ENCODE measurements at regions not wholly inside any gene's neighbourhood (a gene's known extent, or its start where the extent isn't known, plus 50 kb on each side); places are given as distances from the start of the nearest gene placed in this dataset.

GRCh38 chr2:209340522-209340921, 83.3 kb upstream of the MAP2 start:
- TF ChIP-seq EZH2 (IDR thresholded peaks at IDR 0.05; ENCODE audit: low read length, missing control alignments), result no peak
- TF ChIP-seq CTCF (conservative IDR thresholded peaks at IDR 0.05 in 1 of 2, IDR thresholded peaks at IDR 0.05 in 1 of 2; ENCODE audit: low read depth in 1 of 2, low read length in 2 of 2), result no peak
- DNase-seq (ENCODE audit: low read depth in 2 of 2), result no peak
- Histone ChIP-seq H3K4me2 (ENCODE audit: extremely low read depth, insufficient read depth, low read length) (no peak overlapping the region), H4K20me1 (ENCODE audit: control insufficient read depth, extremely low read depth, insufficient read depth, low read length) (no peaks in the 10 kb centered on the region), H2AFZ (ENCODE audit: low read length) (no peak overlapping the region), H3K4me1 (ENCODE audit: control insufficient read depth, extremely low read depth, insufficient read depth, low read length) (no peaks in the 10 kb centered on the region), H3K27ac (ENCODE audit: insufficient read depth, low read length) (no peak overlapping the region), H3K36me3 (ENCODE audit: control insufficient read depth, insufficient read depth, low read length) (no peaks in the 10 kb centered on the region), H3K79me2 (ENCODE audit: control insufficient read depth, insufficient read depth, low read length) (no peaks in the 10 kb centered on the region), H3K9ac (ENCODE audit: insufficient read depth, low read length) (no peak overlapping the region), H3K27me3 (ENCODE audit: control insufficient read depth, insufficient read depth, low read length) (no peaks in the 10 kb centered on the region), H3K9me3 (ENCODE audit: control insufficient read depth, insufficient read depth, low read depth, low read length) (no peaks in the 10 kb centered on the region), H3K4me3 (replicated peaks in 1 of 4; ENCODE audit: control extremely low read depth in 1 of 4, insufficient read depth in 1 of 4, low read depth in 3 of 4, low read length in 4 of 4) (no peak overlapping the region)

GRCh38 chr2:209344349-209344748, 79.5 kb upstream of the MAP2 start:
- Histone ChIP-seq H3K4me3 (replicated peaks in 1 of 4; ENCODE audit: control extremely low read depth in 1 of 4, insufficient read depth in 1 of 4, low read depth in 3 of 4, low read length in 4 of 4) (no peak overlapping the region), H2AFZ (ENCODE audit: low read length) (no peak overlapping the region), H3K4me2 (ENCODE audit: extremely low read depth, insufficient read depth, low read length) (no peak overlapping the region), H3K9me3 (ENCODE audit: control insufficient read depth, insufficient read depth, low read depth, low read length) (no peaks in the 10 kb centered on the region), H3K27me3 (ENCODE audit: control insufficient read depth, insufficient read depth, low read length) (no peaks in the 10 kb centered on the region), H3K36me3 (ENCODE audit: control insufficient read depth, insufficient read depth, low read length) (no peaks in the 10 kb centered on the region), H3K9ac (ENCODE audit: insufficient read depth, low read length) (no peak overlapping the region), H3K79me2 (ENCODE audit: control insufficient read depth, insufficient read depth, low read length) (no peaks in the 10 kb centered on the region), H3K4me1 (ENCODE audit: control insufficient read depth, extremely low read depth, insufficient read depth, low read length) (no peaks in the 10 kb centered on the region), H4K20me1 (ENCODE audit: control insufficient read depth, extremely low read depth, insufficient read depth, low read length) (no peaks in the 10 kb centered on the region), H3K27ac (ENCODE audit: insufficient read depth, low read length) (no peak overlapping the region)
- no peak for DNase-seq (ENCODE audit: low read depth in 2 of 2)
- TF ChIP-seq CTCF (conservative IDR thresholded peaks at IDR 0.05 in 1 of 2, IDR thresholded peaks at IDR 0.05 in 1 of 2; ENCODE audit: low read depth in 1 of 2, low read length in 2 of 2) (no peak), EZH2 (IDR thresholded peaks at IDR 0.05; ENCODE audit: low read length, missing control alignments) (no peak)

- TF ChIP-seq EZH2 (IDR thresholded peaks at IDR 0.05; ENCODE audit: low read length, missing control alignments), result no peak
- no peak for TF ChIP-seq CTCF (conservative IDR thresholded peaks at IDR 0.05 in 1 of 2, IDR thresholded peaks at IDR 0.05 in 1 of 2; ENCODE audit: low read depth in 1 of 2, low read length in 2 of 2)
- Histone ChIP-seq H3K9ac (ENCODE audit: insufficient read depth, low read length) (no peak overlapping the region), H3K4me3 (replicated peaks in 1 of 4; ENCODE audit: control extremely low read depth in 1 of 4, insufficient read depth in 1 of 4, low read depth in 3 of 4, low read length in 4 of 4) (no peak overlapping the region), H3K27ac (ENCODE audit: insufficient read depth, low read length) (no peak overlapping the region), H3K27me3 (ENCODE audit: control insufficient read depth, insufficient read depth, low read length) (no peaks in the 10 kb centered on the region), H3K4me2 (ENCODE audit: extremely low read depth, insufficient read depth, low read length) (no peak overlapping the region), H3K9me3 (ENCODE audit: control insufficient read depth, insufficient read depth, low read depth, low read length) (no peaks in the 10 kb centered on the region), H3K79me2 (ENCODE audit: control insufficient read depth, insufficient read depth, low read length) (no peaks in the 10 kb centered on the region), H2AFZ (ENCODE audit: low read length) (no peak overlapping the region), H3K4me1 (ENCODE audit: control insufficient read depth, extremely low read depth, insufficient read depth, low read length) (no peaks in the 10 kb centered on the region), H4K20me1 (ENCODE audit: control insufficient read depth, extremely low read depth, insufficient read depth, low read length) (no peaks in the 10 kb centered on the region), H3K36me3 (ENCODE audit: control insufficient read depth, insufficient read depth, low read length) (no peaks in the 10 kb centered on the region)
- peak in 1 of 2 donors; percentile 23 for DNase-seq (ENCODE audit: low read depth in 2 of 2)
Measured at GRCh38 chr2:209348433-209348832, 75.4 kb upstream of the MAP2 start.
